ENCODE measurements at regions not wholly inside any gene's neighbourhood (a gene's known extent, or its start where the extent isn't known, plus 50 kb on each side); places are given as distances from the start of the nearest gene placed in this dataset.

GRCh38 chr5:167964529-167964928, 326.9 kb upstream of the WWC1 start:
- TF ChIP-seq POLR2A (IDR thresholded peaks at IDR 0.05; ENCODE audit: low read length) (no peak), GATA1 (IDR thresholded peaks at IDR 0.05; ENCODE audit: low read depth, low read length) (no peak)
